Ovary (tissue), 7 donors: ENCODE measurements at regions not wholly inside any gene's neighbourhood (a gene's known extent, or its start where the extent isn't known, plus 50 kb on each side); places are given as distances from the start of the nearest gene placed in this dataset.

Source experiments
- DNase-seq, 5 donors: peaks; one replicate each; pipeline ENCODE4 v3.0.0-alpha.2; 2019 to 2020
- H3K27ac ChIP-seq, 2 donors: fragments of 200-600 bp; one replicate each; pipeline versions ENCODE4 v1.5.1 to v1.8.0; 2019 to 2022
- H3K27me3 ChIP-seq: fragments of 200-600 bp; one replicate; pipeline ENCODE4 v1.8.0; 2022
- H3K36me3 ChIP-seq: fragments of 200-600 bp; sonication (generic); one replicate; pipeline ENCODE4 v1.5.1; 2019
- H3K4me1 ChIP-seq: one replicate; pipeline ENCODE4 v1.8.1; 2013; ENCODE audit warnings: mild to moderate bottlenecking, moderate library complexity; ENCODE audit not compliant: insufficient read depth
- H3K4me3 ChIP-seq: fragments of 200-600 bp; sonication (generic); one replicate; pipeline ENCODE4 v1.5.1; 2017
- H3K9me3 ChIP-seq, 2 donors: fragments of 200-600 bp in 1 of 2; sonication (generic) in 1 of 2; one replicate each; pipeline versions ENCODE4 v1.5.1 to v1.8.1; 2013 to 2019; ENCODE audit warnings: mild to moderate bottlenecking in 1 of 2, moderate library complexity in 1 of 2
- EP300 ChIP-seq: sonication (generic); formaldehyde crosslinking; IDR thresholded peaks from one replicate; pipeline ENCODE4 v1.6.1; 2017; ENCODE audit warnings: antibody characterized with exemption
- POLR2A ChIP-seq: fragments of 450-650 bp; IDR thresholded peaks from one replicate; pipeline ENCODE4 v1.6.1; 2017; ENCODE audit warnings: antibody characterized with exemption, mild to moderate bottlenecking, moderate library complexity
- WGBS, 3 donors: extraction: QIAGEN DNeasy Blood & Tissue Kit in 1 of 3; methylation state at CpG; one replicate each; pipeline versions ENCODE4 v1.1.5 to v1.1.7; 2013 to 2017; 5-methylcytosine and 5-hydroxymethylcytosine counted together
- intact Hi-C, 4 donors: fragments of 100-400 bp; cut with DNase I; formaldehyde crosslinking; loops; one replicate each; pipeline versions ENCODE4 v1.11.0 to v1.15.1; 2022 to 2023
- TF ChIP-seq, protein P1 (sequence below), 3 donors: fragments of 450-650 bp in 2 of 3; fragments of 200-600 bp in 1 of 3; IDR thresholded peaks; one replicate each; pipeline versions ENCODE4 v1.5.1 to v1.8.0; 2016 to 2022; ENCODE audit warnings: antibody characterized with exemption in 3 of 3, mild to moderate bottlenecking in 1 of 3
- donor health status: DM: no; HTN: no; CAD: no; lungs with moderate emphysema.
- donor health status: DM: no; HTN: no; CAD: no.
- donor health status: Bipolar disorder and iron deficiency.
- donor health status: DM: no; HTN: no; CAD: no.
- donor health status: DM: yes; HTN: yes; CAD: no.

DNA sequence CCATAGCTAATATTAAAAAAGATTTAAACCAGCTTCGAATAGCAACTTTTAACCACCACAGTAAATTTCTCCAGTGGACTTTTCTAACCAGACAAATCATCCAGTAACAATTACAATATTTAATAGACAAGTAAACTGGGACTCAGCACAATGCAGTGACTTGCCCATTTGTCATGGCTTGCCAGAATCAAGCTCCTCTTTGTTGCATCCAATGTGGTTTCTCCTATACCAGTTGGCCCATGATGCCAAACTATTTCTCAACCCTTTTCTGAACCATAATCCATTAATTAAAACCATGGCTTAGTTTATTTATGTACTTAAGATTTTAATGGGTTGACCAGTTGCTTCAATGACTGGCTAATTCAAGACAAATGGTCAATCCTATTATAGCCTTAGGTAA, 64.4 kb downstream of the DIO2 start:
- Histone ChIP-seq H3K27me3 (no peaks in the 10 kb centered on the region), H3K36me3 (no peaks in the 10 kb centered on the region), H3K27ac (no peak overlapping the region), H3K4me1 (no peaks in the 10 kb centered on the region), H3K4me3 (no peak overlapping the region), H3K9me3 (no peaks in the 10 kb centered on the region)
- DNase-seq: no peak
- intact Hi-C loops: no loop called here
- TF ChIP-seq POLR2A (no peak), EP300 (no peak)
- TF ChIP-seq, protein P1, sequence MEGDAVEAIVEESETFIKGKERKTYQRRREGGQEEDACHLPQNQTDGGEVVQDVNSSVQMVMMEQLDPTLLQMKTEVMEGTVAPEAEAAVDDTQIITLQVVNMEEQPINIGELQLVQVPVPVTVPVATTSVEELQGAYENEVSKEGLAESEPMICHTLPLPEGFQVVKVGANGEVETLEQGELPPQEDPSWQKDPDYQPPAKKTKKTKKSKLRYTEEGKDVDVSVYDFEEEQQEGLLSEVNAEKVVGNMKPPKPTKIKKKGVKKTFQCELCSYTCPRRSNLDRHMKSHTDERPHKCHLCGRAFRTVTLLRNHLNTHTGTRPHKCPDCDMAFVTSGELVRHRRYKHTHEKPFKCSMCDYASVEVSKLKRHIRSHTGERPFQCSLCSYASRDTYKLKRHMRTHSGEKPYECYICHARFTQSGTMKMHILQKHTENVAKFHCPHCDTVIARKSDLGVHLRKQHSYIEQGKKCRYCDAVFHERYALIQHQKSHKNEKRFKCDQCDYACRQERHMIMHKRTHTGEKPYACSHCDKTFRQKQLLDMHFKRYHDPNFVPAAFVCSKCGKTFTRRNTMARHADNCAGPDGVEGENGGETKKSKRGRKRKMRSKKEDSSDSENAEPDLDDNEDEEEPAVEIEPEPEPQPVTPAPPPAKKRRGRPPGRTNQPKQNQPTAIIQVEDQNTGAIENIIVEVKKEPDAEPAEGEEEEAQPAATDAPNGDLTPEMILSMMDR (IDR thresholded peaks at IDR 0.05): no peak
- 81 to 92% (median 81%) methylated on average over 1 of the region's 1 CpG for WGBS, 3 donors

DNA sequence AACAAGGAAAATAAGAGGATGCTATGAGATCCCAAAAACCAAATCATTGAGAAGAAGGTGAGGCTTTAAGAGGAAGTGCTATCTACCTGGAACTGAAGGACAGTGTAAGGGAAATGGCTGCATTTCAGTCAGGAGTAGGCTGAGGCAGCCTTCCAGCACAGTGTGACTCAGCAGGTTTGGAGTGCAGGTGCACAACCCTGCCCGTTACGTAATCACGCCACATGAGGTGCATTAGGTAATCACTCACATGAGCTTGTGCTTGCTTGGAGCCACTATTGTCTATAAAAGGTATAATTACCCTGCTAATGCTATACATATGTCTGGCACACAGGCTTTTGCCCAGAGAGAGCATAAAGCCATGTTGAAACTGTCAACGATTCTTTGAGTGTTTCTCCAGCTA, 74.9 kb downstream of the DIO2 start:
- H3K36me3 ChIP-seq: no peaks in the 10 kb centered on the region

GRCh38 chr14:80135305-80136088, 75.8 kb downstream of the DIO2 start:
- Histone ChIP-seq H3K4me1 (no peaks in the 10 kb centered on the region), H3K27me3 (no peaks in the 10 kb centered on the region), H3K4me3 (no peak overlapping the region), H3K9me3 (no peaks in the 10 kb centered on the region), H3K27ac (no peak overlapping the region), H3K36me3 (no peaks in the 10 kb centered on the region)
- 62 to 73% (median 65%) methylated on average over 3 of the region's 3 CpGs for WGBS, 3 donors
- no peak for DNase-seq
- intact Hi-C loops: no loop called here
- TF ChIP-seq POLR2A (no peak), EP300 (no peak)
- TF ChIP-seq, protein P1 (IDR thresholded peaks at IDR 0.05): no peak

More for the DNA sequence above, 74.9 kb downstream of the DIO2 start:
- 95 to 97% (median 96%) methylated on average over 4 of the region's 4 CpGs for WGBS, 3 donors
- TF ChIP-seq, protein P1 (IDR thresholded peaks at IDR 0.05): no peak
- no peak for TF ChIP-seq EP300
- TF ChIP-seq POLR2A: no peak
- Histone ChIP-seq H3K27me3 (no peaks in the 10 kb centered on the region), H3K4me1 (no peaks in the 10 kb centered on the region), H3K4me3 (no peak overlapping the region), H3K9me3 (no peaks in the 10 kb centered on the region), H3K27ac (no peak overlapping the region)
- no peak for DNase-seq
- intact Hi-C loops: no loop called here

DNA sequence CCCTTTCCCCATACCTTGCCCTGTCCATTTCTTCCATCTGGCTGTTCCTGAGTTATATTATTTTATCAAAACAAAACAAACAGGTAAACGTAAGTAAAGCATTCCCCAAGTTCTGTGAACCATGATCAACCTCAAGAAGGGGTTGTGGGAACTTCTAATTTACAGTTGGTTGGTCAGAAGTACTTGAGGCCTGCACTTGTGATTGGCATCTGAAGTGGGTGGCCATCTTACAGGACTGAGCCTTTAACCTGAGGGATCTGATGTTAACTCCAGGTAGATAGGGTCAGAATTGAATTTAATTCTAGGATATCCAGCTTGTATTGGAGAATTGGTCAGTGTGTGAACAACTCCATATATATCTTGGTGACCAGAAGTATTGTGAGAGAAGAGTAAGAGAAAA, 77.0 kb downstream of the DIO2 start:
- Histone ChIP-seq H3K27ac (no peak overlapping the region), H3K36me3 (no peaks in the 10 kb centered on the region), H3K4me3 (no peak overlapping the region), H3K27me3 (no peaks in the 10 kb centered on the region), H3K4me1 (no peaks in the 10 kb centered on the region), H3K9me3 (no peaks in the 10 kb centered on the region)
- intact Hi-C loops: no loop called here
- TF ChIP-seq, protein P1 (IDR thresholded peaks at IDR 0.05): no peak
- TF ChIP-seq EP300 (no peak), POLR2A (no peak)
- WGBS, 3 donors: 52 to 79% (median 62%) methylated on average over 1 of the region's 1 CpG
- no peak for DNase-seq
